GM12878 (cell line): ENCODE measurements at regions not wholly inside any gene's neighbourhood (a gene's known extent, or its start where the extent isn't known, plus 50 kb on each side); places are given as distances from the start of the nearest gene placed in this dataset.

Experiments
- ATAC-seq: fragments of 200-7000 bp; cut with Tn5 transposase; 3 replicates; pipeline ENCODE4 v1.9.1; 2020; ENCODE audit warnings: mild to moderate bottlenecking, moderate library complexity
- BruUV-seq: library from RNA; stranded (reverse); fragments of 400-500 nt; replicated peaks from 2 replicates; lab custom pipeline; 2021; lab: Mats Ljungman, UMichigan
- CTCF ChIA-PET: fragments of 300-600 bp; sonication (Branson Sonifier 250); formaldehyde crosslinking; extraction: SDS; loops from one replicate; lab custom pipeline; 2021; ENCODE audit warnings: inconsistent platforms; lab: Yijun Ruan, JAX
- POLR2A ChIA-PET: fragments of 350-600 bp; formaldehyde crosslinking; extraction: SDS; loops from one replicate; lab custom pipeline; 2021; ENCODE audit warnings: inconsistent platforms; lab: Charles Lee
- RAD21 ChIA-PET: fragments of 300-600 bp; sonication (Branson Sonifier 250); formaldehyde crosslinking; loops from one replicate; lab custom pipeline; 2023; ENCODE audit warnings: antibody characterized with exemption; ENCODE audit not compliant: unreplicated experiment; lab: Charles Lee
- SMC1A ChIA-PET: fragments of 300-600 bp; sonication (Branson Sonifier 250); formaldehyde crosslinking; loops from one replicate; lab custom pipeline; 2023; ENCODE audit not compliant: unreplicated experiment, uncharacterized antibody; lab: Charles Lee
- DNase-seq: peaks from one replicate; pipeline ENCODE4 v3.0.0-alpha.2; 2011; ENCODE audit warnings: low read depth, low spot score
- FAIRE-seq: peaks from 3 replicates; lab custom pipeline; 2011; peaks lifted over from hg19 to GRCh38; lab: Jason Lieb, UNC
- H2AFZ ChIP-seq: 2 replicates; pipeline ENCODE4 v1.6.0; 2011; ENCODE audit warnings: low read depth, low read length, control low read depth; ENCODE audit not compliant: control insufficient read depth
- H3K27ac ChIP-seq: 2 replicates; pipeline ENCODE4 v1.5.1; 2011; ENCODE audit warnings: control low read depth; ENCODE audit not compliant: control insufficient read depth, insufficient read depth
- H3K27me3 ChIP-seq, 2 experiments: replicated peaks in 1 of 2; 2 replicates each; pipeline versions ENCODE4 v1.6.0 to v1.6.1; 2011; ENCODE audit warnings: low read length in 1 of 2; ENCODE audit not compliant: control insufficient read depth in 2 of 2, insufficient read depth in 2 of 2
- H3K36me3 ChIP-seq, 2 experiments: 2 replicates each; pipeline ENCODE4 v1.5.1; 2011; ENCODE audit warnings: low read length in 1 of 2; ENCODE audit not compliant: control insufficient read depth in 2 of 2, insufficient read depth in 2 of 2
- H3K4me1 ChIP-seq: 2 replicates; pipeline ENCODE4 v1.6.1; 2011; ENCODE audit warnings: mild to moderate bottlenecking, low read length, moderate library complexity, mixed read lengths; ENCODE audit not compliant: control insufficient read depth, insufficient read depth
- H3K4me2 ChIP-seq: 2 replicates; pipeline ENCODE4 v1.6.0; 2011; ENCODE audit warnings: control low read depth; ENCODE audit not compliant: control insufficient read depth, insufficient read depth
- H3K4me3 ChIP-seq: fragments of 200-600 bp; sonication (generic); 2 replicates; pipeline ENCODE4 v1.5.1; 2016
- H3K79me2 ChIP-seq: 2 replicates; pipeline ENCODE4 v1.6.0; 2011; ENCODE audit warnings: low read length; ENCODE audit not compliant: control insufficient read depth, insufficient read depth
- H3K9ac ChIP-seq: 2 replicates; pipeline ENCODE4 v1.8.0; 2011; ENCODE audit warnings: low read length, control low read depth, mixed read lengths; ENCODE audit not compliant: control insufficient read depth, insufficient read depth
- H3K9me3 ChIP-seq: replicated peaks from 3 replicates; pipeline ENCODE4 v1.5.1; 2011; ENCODE audit warnings: mild to moderate bottlenecking, low read length; ENCODE audit not compliant: control insufficient read depth, insufficient read depth
- H4K20me1 ChIP-seq: 2 replicates; pipeline ENCODE4 v1.6.0; 2011; ENCODE audit not compliant: control insufficient read depth, insufficient read depth
- BRCA1 ChIP-seq: IDR thresholded peaks from 2 replicates; pipeline ENCODE4 v1.6.1; 2011; ENCODE audit warnings: low read depth, low read length, improper control_type of control experiment
- CBX5 ChIP-seq: sonication (generic); IDR thresholded peaks from 2 replicates; pipeline ENCODE4 v1.6.1; 2016; ENCODE audit warnings: low read depth, moderate library complexity, mild to moderate bottlenecking, inconsistent platforms
- EP300 ChIP-seq, 2 experiments: fragments of 150-350 bp in 1 of 2; IDR thresholded peaks; 2 replicates each; pipeline ENCODE4 v1.6.1; 2011 to 2012; ENCODE audit warnings: low read depth in 2 of 2, low read length in 2 of 2, borderline replicate concordance in 1 of 2, improper control_type of control experiment in 1 of 2, inconsistent platforms in 1 of 2; ENCODE audit not compliant: control insufficient read depth in 1 of 2
- MXI1 ChIP-seq: fragments of 150-350 bp; IDR thresholded peaks from 2 replicates; pipeline ENCODE4 v1.6.1; 2011; ENCODE audit warnings: low read depth, mild to moderate bottlenecking, inconsistent platforms, low read length, improper control_type of control experiment
- POLR2AphosphoS5 ChIP-seq: IDR thresholded peaks from 2 replicates; pipeline ENCODE4 v1.6.1; 2011; ENCODE audit warnings: mild to moderate bottlenecking, low read length, inconsistent platforms
- STAT1 ChIP-seq: fragments of 450-650 bp; conservative IDR thresholded peaks from 2 replicates; pipeline ENCODE4 v1.6.1; 2014; ENCODE audit warnings: antibody characterized with exemption, mild to moderate bottlenecking
- TCF3 ChIP-seq: IDR thresholded peaks from 2 replicates; pipeline ENCODE4 v1.6.1; 2012; ENCODE audit warnings: low read depth, mild to moderate bottlenecking, low read length, borderline replicate concordance; ENCODE audit not compliant: insufficient read depth
- WGBS: methylation state at CpG from one replicate; pipeline ENCODE4 v1.1.6; 2016; ENCODE audit warnings: low lambda C conversion rate; ENCODE audit not compliant: insufficient replicate concordance, insufficient coverage; ENCODE audit errors: missing lambda C conversion rate; 5-methylcytosine and 5-hydroxymethylcytosine counted together
- in situ Hi-C: fragments of 300-500 bp; cut with MboI; formaldehyde crosslinking; loops from 9 replicates; pipeline ENCODE4 v1.14.3; 2018; ENCODE audit warnings: mixed read lengths
- intact Hi-C: fragments of 100-400 bp; cut with micrococcal nuclease; formaldehyde crosslinking; loops from one replicate; pipeline ENCODE4 v1.14.2; 2022; ENCODE audit not compliant: unreplicated experiment
- TF ChIP-seq, protein P1 (sequence below): IDR thresholded peaks from 2 replicates; pipeline ENCODE4 v1.6.1; 2012; ENCODE audit warnings: mild to moderate bottlenecking, low read depth, low read length
- TF ChIP-seq, protein P2 (sequence below): fragments of 450-650 bp; IDR thresholded peaks from 2 replicates; pipeline ENCODE4 v1.6.1; 2017; ENCODE audit warnings: low read depth, mild to moderate bottlenecking, moderate library complexity

DNA sequence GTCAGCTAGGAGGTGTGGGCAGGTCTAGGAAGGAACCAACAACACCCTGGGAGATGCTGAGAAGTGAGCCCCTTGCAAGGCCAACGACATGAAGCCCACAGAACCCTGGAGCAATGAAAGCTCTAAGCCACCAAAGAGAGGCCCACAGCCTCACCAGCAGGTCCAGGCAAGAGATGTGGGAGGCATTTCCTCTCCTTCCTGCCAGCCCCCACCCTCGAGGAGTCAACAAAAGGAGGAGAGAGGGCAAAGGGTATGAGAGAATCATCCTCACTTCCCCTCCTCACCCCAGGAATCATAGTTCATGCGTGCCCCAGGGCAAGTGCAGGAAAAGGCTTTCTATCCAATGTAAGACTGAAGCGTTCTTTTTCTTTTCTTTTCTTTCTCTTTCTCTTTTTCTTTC is 195.8 kb downstream of the SHQ1 start (continued):
- TF ChIP-seq, protein P1, sequence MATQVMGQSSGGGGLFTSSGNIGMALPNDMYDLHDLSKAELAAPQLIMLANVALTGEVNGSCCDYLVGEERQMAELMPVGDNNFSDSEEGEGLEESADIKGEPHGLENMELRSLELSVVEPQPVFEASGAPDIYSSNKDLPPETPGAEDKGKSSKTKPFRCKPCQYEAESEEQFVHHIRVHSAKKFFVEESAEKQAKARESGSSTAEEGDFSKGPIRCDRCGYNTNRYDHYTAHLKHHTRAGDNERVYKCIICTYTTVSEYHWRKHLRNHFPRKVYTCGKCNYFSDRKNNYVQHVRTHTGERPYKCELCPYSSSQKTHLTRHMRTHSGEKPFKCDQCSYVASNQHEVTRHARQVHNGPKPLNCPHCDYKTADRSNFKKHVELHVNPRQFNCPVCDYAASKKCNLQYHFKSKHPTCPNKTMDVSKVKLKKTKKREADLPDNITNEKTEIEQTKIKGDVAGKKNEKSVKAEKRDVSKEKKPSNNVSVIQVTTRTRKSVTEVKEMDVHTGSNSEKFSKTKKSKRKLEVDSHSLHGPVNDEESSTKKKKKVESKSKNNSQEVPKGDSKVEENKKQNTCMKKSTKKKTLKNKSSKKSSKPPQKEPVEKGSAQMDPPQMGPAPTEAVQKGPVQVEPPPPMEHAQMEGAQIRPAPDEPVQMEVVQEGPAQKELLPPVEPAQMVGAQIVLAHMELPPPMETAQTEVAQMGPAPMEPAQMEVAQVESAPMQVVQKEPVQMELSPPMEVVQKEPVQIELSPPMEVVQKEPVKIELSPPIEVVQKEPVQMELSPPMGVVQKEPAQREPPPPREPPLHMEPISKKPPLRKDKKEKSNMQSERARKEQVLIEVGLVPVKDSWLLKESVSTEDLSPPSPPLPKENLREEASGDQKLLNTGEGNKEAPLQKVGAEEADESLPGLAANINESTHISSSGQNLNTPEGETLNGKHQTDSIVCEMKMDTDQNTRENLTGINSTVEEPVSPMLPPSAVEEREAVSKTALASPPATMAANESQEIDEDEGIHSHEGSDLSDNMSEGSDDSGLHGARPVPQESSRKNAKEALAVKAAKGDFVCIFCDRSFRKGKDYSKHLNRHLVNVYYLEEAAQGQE = no peak

DNA sequence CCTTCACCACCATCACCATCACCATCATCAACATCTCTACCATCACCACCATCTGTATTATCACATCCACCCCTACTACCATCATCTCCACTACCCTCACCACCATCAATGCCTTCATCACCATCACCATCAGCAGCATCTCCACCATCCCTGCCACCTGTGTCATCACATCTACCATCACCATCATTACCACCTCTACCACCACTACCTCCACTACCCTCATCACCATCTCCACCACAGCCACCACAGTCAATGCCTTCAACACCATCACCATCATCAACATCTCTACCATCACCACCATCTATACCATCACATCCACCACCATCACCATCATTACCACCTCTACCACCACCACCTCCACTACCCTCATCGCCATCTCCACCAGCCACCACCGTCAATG is 196.7 kb downstream of the SHQ1 start:
- FAIRE-seq (no peak), ATAC-seq (no peak), DNase-seq (no peak)
- Histone ChIP-seq H3K27me3 (peaks cover 0 to 5% of the 10 kb centered on the region in 2 experiments; a peak in 1 of 4 replicates), H4K20me1 (no peaks in the 10 kb centered on the region), H3K4me3 (no peak overlapping the region), H3K4me1 (no peaks in the 10 kb centered on the region), H3K79me2 (no peaks in the 10 kb centered on the region), H2AFZ (no peak overlapping the region), H3K9ac (no peak overlapping the region), H3K36me3 (no peaks in the 10 kb centered on the region), H3K9me3 (no peaks in the 10 kb centered on the region; the same call in 2 of the 3 replicates), H3K27ac (no peak overlapping the region), H3K4me2 (no peak overlapping the region)
- ChIA-PET RAD21 (no interaction called here), SMC1A (interaction anchor here (0.6 to 0.7 kb wide), 2 partner anchors 87 to 414 kb away, joined by 3 read pairs; no protein-coding TSS in a partner anchor), POLR2A (no interaction called here), CTCF (interaction anchor here (1.2 kb wide), 1 partner anchor 15 kb away, joined by 5 read pairs; no protein-coding TSS in a partner anchor)
- WGBS = 46% methylated on average over 2 of the region's 2 CpGs
- no TSS peak for BruUV-seq
- intact Hi-C loops = no loop called here
- in situ Hi-C loops = no loop called here
- no peak for TF ChIP-seq TCF3
- TF ChIP-seq MXI1 = no peak
- TF ChIP-seq CBX5 = no peak
- no peak for TF ChIP-seq BRCA1
- TF ChIP-seq STAT1 = no peak
- TF ChIP-seq, protein P2, sequence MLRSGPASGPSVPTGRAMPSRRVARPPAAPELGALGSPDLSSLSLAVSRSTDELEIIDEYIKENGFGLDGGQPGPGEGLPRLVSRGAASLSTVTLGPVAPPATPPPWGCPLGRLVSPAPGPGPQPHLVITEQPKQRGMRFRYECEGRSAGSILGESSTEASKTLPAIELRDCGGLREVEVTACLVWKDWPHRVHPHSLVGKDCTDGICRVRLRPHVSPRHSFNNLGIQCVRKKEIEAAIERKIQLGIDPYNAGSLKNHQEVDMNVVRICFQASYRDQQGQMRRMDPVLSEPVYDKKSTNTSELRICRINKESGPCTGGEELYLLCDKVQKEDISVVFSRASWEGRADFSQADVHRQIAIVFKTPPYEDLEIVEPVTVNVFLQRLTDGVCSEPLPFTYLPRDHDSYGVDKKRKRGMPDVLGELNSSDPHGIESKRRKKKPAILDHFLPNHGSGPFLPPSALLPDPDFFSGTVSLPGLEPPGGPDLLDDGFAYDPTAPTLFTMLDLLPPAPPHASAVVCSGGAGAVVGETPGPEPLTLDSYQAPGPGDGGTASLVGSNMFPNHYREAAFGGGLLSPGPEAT = no peak
- TF ChIP-seq EP300 (IDR thresholded peaks at IDR 0.05; ENCODE audit: borderline replicate concordance in 1 of 2, control insufficient read depth in 1 of 2, low read depth in 2 of 2, low read length in 2 of 2) = no peak
- TF ChIP-seq POLR2AphosphoS5 = no peak
